MM.1S (cell line): ENCODE measurements at regions not wholly inside any gene's neighbourhood (a gene's known extent, or its start where the extent isn't known, plus 50 kb on each side); places are given as distances from the start of the nearest gene placed in this dataset.

ENCODE experiments used
- DNase-seq: peaks from one replicate; pipeline ENCODE4 v3.0.0-alpha.2; 2015
- H2AFZ ChIP-seq: fragments of 300-600 bp; sonication (generic); 2 replicates; pipeline ENCODE4 v1.6.0; 2016; ENCODE audit warnings: antibody characterized with exemption, low read length
- H3F3A ChIP-seq: fragments of 300-600 bp; sonication (generic); 2 replicates; pipeline ENCODE4 v1.6.1; 2016; ENCODE audit warnings: mild to moderate bottlenecking, antibody characterized with exemption, low read length, moderate library complexity, mixed read lengths; ENCODE audit not compliant: insufficient read depth
- H3K27ac ChIP-seq: fragments of 300-600 bp; sonication (generic); 2 replicates; pipeline ENCODE4 v1.5.1; 2016; ENCODE audit warnings: mild to moderate bottlenecking, low read length
- H3K27me3 ChIP-seq: fragments of 300-600 bp; sonication (generic); replicated peaks from 2 replicates; pipeline ENCODE4 v1.6.0; 2016; ENCODE audit warnings: low read length; ENCODE audit not compliant: insufficient read depth
- H3K36me3 ChIP-seq: fragments of 300-600 bp; sonication (generic); replicated peaks from 2 replicates; pipeline ENCODE4 v1.6.1; 2016; ENCODE audit warnings: mild to moderate bottlenecking, low read length, mixed read lengths; ENCODE audit not compliant: insufficient read depth
- H3K4me1 ChIP-seq: fragments of 300-600 bp; sonication (generic); 2 replicates; pipeline ENCODE4 v1.6.1; 2016; ENCODE audit warnings: low read length, mixed read lengths
- H3K4me2 ChIP-seq: fragments of 300-600 bp; sonication (generic); 2 replicates; pipeline ENCODE4 v1.6.0; 2016; ENCODE audit warnings: low read depth, low read length
- H3K4me3 ChIP-seq: fragments of 300-600 bp; sonication (generic); 2 replicates; pipeline ENCODE4 v1.5.1; 2016; ENCODE audit warnings: low read length, mixed read lengths
- H3K79me2 ChIP-seq: fragments of 300-600 bp; sonication (generic); 2 replicates; pipeline ENCODE4 v1.6.1; 2016; ENCODE audit warnings: mixed run types, low read length, mixed read lengths
- H3K9ac ChIP-seq: fragments of 300-600 bp; sonication (generic); 2 replicates; pipeline ENCODE4 v1.6.1; 2016; ENCODE audit warnings: low read length, mixed read lengths
- H3K9me2 ChIP-seq: fragments of 300-600 bp; sonication (generic); replicated peaks from 2 replicates; pipeline ENCODE4 v1.6.1; 2016; ENCODE audit warnings: mild to moderate bottlenecking, low read length, mixed read lengths; ENCODE audit not compliant: insufficient read depth
- H3K9me3 ChIP-seq: fragments of 300-600 bp; sonication (generic); replicated peaks from 2 replicates; pipeline ENCODE4 v1.6.1; 2016; ENCODE audit warnings: mild to moderate bottlenecking, low read length, mixed read lengths; ENCODE audit not compliant: insufficient read depth
- H4K20me1 ChIP-seq: fragments of 300-600 bp; sonication (generic); 2 replicates; pipeline ENCODE4 v1.6.1; 2016; ENCODE audit warnings: mild to moderate bottlenecking, low read length, moderate library complexity, mixed read lengths; ENCODE audit not compliant: insufficient read depth
- CTCF ChIP-seq: fragments of 300-600 bp; sonication (generic); IDR thresholded peaks from 2 replicates; pipeline ENCODE4 v1.5.1; 2016; ENCODE audit warnings: antibody characterized with exemption, low read length, mixed read lengths
- EZH2 ChIP-seq: fragments of 300-600 bp; sonication (generic); optimal IDR thresholded peaks from 2 replicates; pipeline ENCODE3; 2017; ENCODE audit warnings: low read depth, mild to moderate bottlenecking, antibody characterized with exemption, low read length, mixed read lengths
- EZH2phosphoT487 ChIP-seq: fragments of 300-600 bp; sonication (generic); IDR thresholded peaks from 2 replicates; pipeline ENCODE4 v1.6.1; 2018; ENCODE audit warnings: antibody characterized with exemption, low read length

GRCh38 chr15:36447373-36447772 lies 132.1 kb upstream of the CDIN1 start:
- no peak for TF ChIP-seq EZH2phosphoT487
- no peak for TF ChIP-seq CTCF
- TF ChIP-seq EZH2, result no peak
- no peak overlapping the region for H2AFZ ChIP-seq
- no peak overlapping the region for H3K9ac ChIP-seq
- H3K27me3 ChIP-seq, result no peaks in the 10 kb centered on the region
- H3F3A ChIP-seq, result no peaks in the 10 kb centered on the region
- H3K79me2 ChIP-seq, result no peaks in the 10 kb centered on the region
- no peak overlapping the region for H3K4me3 ChIP-seq
- no peaks in the 10 kb centered on the region for H3K4me1 ChIP-seq
- H3K9me2 ChIP-seq, result no peaks in the 10 kb centered on the region
- no peak overlapping the region for H3K27ac ChIP-seq
- no peaks in the 10 kb centered on the region for H3K36me3 ChIP-seq
- H3K4me2 ChIP-seq, result no peak overlapping the region
- H4K20me1 ChIP-seq, result no peaks in the 10 kb centered on the region
- DNase-seq, result no peak
- H3K9me3 ChIP-seq, result no peaks in the 10 kb centered on the region

- TF ChIP-seq CTCF, result no peak
- TF ChIP-seq EZH2, result no peak
- TF ChIP-seq EZH2phosphoT487, result no peak
- H2AFZ ChIP-seq, result no peak overlapping the region
Measured at GRCh38 chr15:36448418-36448817, 131.0 kb upstream of the CDIN1 start.

DNA sequence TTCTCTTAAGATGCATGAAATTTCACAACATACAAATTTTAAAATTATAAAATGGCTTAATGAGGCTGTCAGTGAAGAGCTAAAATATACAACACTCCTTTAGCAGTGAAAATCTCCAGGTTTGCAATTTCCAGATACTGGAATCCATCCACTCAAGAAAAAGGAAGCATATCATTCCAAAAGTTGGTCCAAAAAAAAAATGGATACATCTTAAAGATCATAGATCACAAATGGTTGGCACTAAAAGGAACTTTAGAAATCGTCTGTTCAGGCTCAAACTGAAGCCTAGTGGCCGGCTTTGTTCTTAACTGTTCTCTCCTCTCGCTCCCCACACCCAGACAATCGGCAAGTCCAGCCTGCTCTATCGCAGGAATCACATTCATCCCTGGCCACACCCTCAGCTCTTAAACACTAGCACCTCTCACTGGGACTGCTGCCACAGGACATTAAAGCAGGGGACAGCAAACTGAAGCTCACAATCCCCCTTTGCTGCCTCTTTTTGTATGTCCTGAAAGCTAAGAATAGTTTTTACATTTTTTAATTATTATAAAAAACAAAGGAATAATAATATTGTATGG lies 130.3 kb upstream of the CDIN1 start:
- H3K9ac ChIP-seq, result no peak overlapping the region
- no peaks in the 10 kb centered on the region for H3K4me1 ChIP-seq
- H3K9me3 ChIP-seq, result no peaks in the 10 kb centered on the region
- no peaks in the 10 kb centered on the region for H3K79me2 ChIP-seq
- TF ChIP-seq EZH2phosphoT487, result no peak
- no peak for TF ChIP-seq EZH2
- TF ChIP-seq CTCF, result no peak
- H3K27ac ChIP-seq, result no peak overlapping the region
- H3K36me3 ChIP-seq, result no peaks in the 10 kb centered on the region
- no peak overlapping the region for H3K4me2 ChIP-seq
- no peaks in the 10 kb centered on the region for H3F3A ChIP-seq
- H4K20me1 ChIP-seq, result no peaks in the 10 kb centered on the region
- no peak overlapping the region for H2AFZ ChIP-seq
- no peak overlapping the region for H3K4me3 ChIP-seq
- no peak for DNase-seq
- no peaks in the 10 kb centered on the region for H3K9me2 ChIP-seq
- H3K27me3 ChIP-seq, result no peaks in the 10 kb centered on the region

More at GRCh38 chr15:36448418-36448817, 131.0 kb upstream of the CDIN1 start:
- Histone ChIP-seq H3K9me3 (no peaks in the 10 kb centered on the region), H3K4me2 (no peak overlapping the region), H3K4me3 (no peak overlapping the region), H3K27ac (no peak overlapping the region), H3K27me3 (no peaks in the 10 kb centered on the region), H4K20me1 (no peaks in the 10 kb centered on the region), H3K79me2 (no peaks in the 10 kb centered on the region), H3F3A (no peaks in the 10 kb centered on the region), H3K36me3 (no peaks in the 10 kb centered on the region), H3K9ac (no peak overlapping the region), H3K4me1 (no peaks in the 10 kb centered on the region), H3K9me2 (no peaks in the 10 kb centered on the region)
- DNase-seq, result no peak
